Esophagus squamous epithelium (tissue), 4 donors: ENCODE measurements at regions not wholly inside any gene's neighbourhood (a gene's known extent, or its start where the extent isn't known, plus 50 kb on each side); places are given as distances from the start of the nearest gene placed in this dataset.

ENCODE experiments used
- CTCF ChIP-seq, 6 experiments: fragments of 450-650 bp in 4 of 6; fragments of 200-600 bp in 2 of 6; sonication (generic) in 2 of 6; IDR thresholded peaks; one replicate each; pipeline ENCODE4 v1.5.1; 2016 to 2019; ENCODE audit warnings: antibody characterized with exemption in 6 of 6, mild to moderate bottlenecking in 4 of 6, moderate library complexity in 4 of 6
- POLR2A ChIP-seq, 4 donors: fragments of 450-650 bp; IDR thresholded peaks; one replicate each; pipeline ENCODE4 v1.6.1; 2017; ENCODE audit warnings: antibody characterized with exemption in 4 of 4, mild to moderate bottlenecking in 4 of 4, moderate library complexity in 3 of 4

- TF ChIP-seq CTCF (IDR thresholded peaks at IDR 0.05) (no peak), POLR2A (IDR thresholded peaks at IDR 0.05) (no peak)
Observed at GRCh38 chr9:12544700-12545099, 148.5 kb upstream of the TYRP1 start.
